Mesenchymal stem cell (in vitro differentiated cells and primary cell): ENCODE measurements at regions not wholly inside any gene's neighbourhood (a gene's known extent, or its start where the extent isn't known, plus 50 kb on each side); places are given as distances from the start of the nearest gene placed in this dataset.

Experiments used
- DNase-seq: peaks from one replicate; pipeline ENCODE4 v3.0.0-alpha.2; 2013
- H2AFZ ChIP-seq: one replicate; pipeline ENCODE4 v1.6.1; 2013; ENCODE audit warnings: low read depth, mild to moderate bottlenecking, control low read depth, inconsistent platforms, low read length, moderate library complexity
- H2AK5ac ChIP-seq: 2 replicates; pipeline ENCODE4 v1.6.1; 2013; ENCODE audit warnings: low read length, moderate library complexity, mild to moderate bottlenecking, inconsistent platforms; ENCODE audit not compliant: severe bottlenecking
- H2BK120ac ChIP-seq: one replicate; pipeline ENCODE4 v1.6.1; 2013; ENCODE audit warnings: low read depth, mild to moderate bottlenecking, inconsistent platforms, low read length, moderate library complexity
- H2BK12ac ChIP-seq, 2 experiments: one replicate each; pipeline ENCODE4 v1.6.1; 2013; ENCODE audit warnings: inconsistent platforms in 2 of 2, low read length in 2 of 2, mild to moderate bottlenecking in 2 of 2, moderate library complexity in 2 of 2, control low read depth in 1 of 2
- H2BK15ac ChIP-seq: one replicate; pipeline ENCODE4 v1.6.1; 2013; ENCODE audit warnings: mild to moderate bottlenecking, low read depth, inconsistent platforms; ENCODE audit not compliant: poor library complexity, severe bottlenecking
- H2BK5ac ChIP-seq: 2 replicates; pipeline ENCODE4 v1.6.1; 2013; ENCODE audit warnings: low read depth, mild to moderate bottlenecking, low read length, control low read depth, inconsistent platforms; ENCODE audit not compliant: poor library complexity, severe bottlenecking
- H3K14ac ChIP-seq, 2 experiments: one replicate each; pipeline ENCODE4 v1.6.1; 2013; ENCODE audit warnings: inconsistent platforms in 2 of 2, low read length in 2 of 2, control low read depth in 1 of 2, mild to moderate bottlenecking in 1 of 2, moderate library complexity in 1 of 2
- H3K18ac ChIP-seq, 2 experiments: one replicate each; pipeline ENCODE4 v1.6.1; 2013; ENCODE audit warnings: inconsistent platforms in 2 of 2, low read length in 2 of 2, control low read depth in 1 of 2, low read depth in 1 of 2, mild to moderate bottlenecking in 1 of 2
- H3K23ac ChIP-seq, 2 experiments: one replicate each; pipeline ENCODE4 v1.6.1; 2013; ENCODE audit warnings: inconsistent platforms in 2 of 2, low read length in 2 of 2, mild to moderate bottlenecking in 2 of 2, moderate library complexity in 2 of 2, control low read depth in 1 of 2
- H3K27ac ChIP-seq: 2 replicates; pipeline ENCODE4 v1.5.1; 2013; ENCODE audit warnings: mild to moderate bottlenecking, moderate library complexity, low read length, control low read depth, inconsistent platforms; ENCODE audit not compliant: poor library complexity, severe bottlenecking
- H3K27me3 ChIP-seq, 2 experiments: 2 replicates each; pipeline versions ENCODE4 v1.6.1 to v1.7.0; 2013; ENCODE audit warnings: low read length in 2 of 2, mild to moderate bottlenecking in 2 of 2, moderate library complexity in 2 of 2, control low read depth in 1 of 2, inconsistent platforms in 1 of 2; ENCODE audit not compliant: control insufficient read depth in 1 of 2, insufficient read depth in 1 of 2
- H3K36me3 ChIP-seq, 2 experiments: 2 replicates each; pipeline versions ENCODE4 v1.6.1 to v1.7.0; 2013; ENCODE audit warnings: low read length in 2 of 2, control low read depth in 1 of 2, inconsistent platforms in 1 of 2, low read depth in 1 of 2, mild to moderate bottlenecking in 1 of 2; ENCODE audit not compliant: insufficient read depth in 2 of 2, control insufficient read depth in 1 of 2
- H3K4ac ChIP-seq, 2 experiments: one replicate each; pipeline ENCODE4 v1.6.1; 2013; ENCODE audit warnings: inconsistent platforms in 2 of 2, low read length in 2 of 2, mild to moderate bottlenecking in 2 of 2, moderate library complexity in 2 of 2, control low read depth in 1 of 2, low read depth in 1 of 2
- H3K4me1 ChIP-seq: 2 replicates; pipeline ENCODE4 v1.6.1; 2013; ENCODE audit warnings: low read depth, low read length, control low read depth; ENCODE audit not compliant: control insufficient read depth, insufficient read depth
- H3K4me2 ChIP-seq: 2 replicates; pipeline ENCODE4 v1.6.1; 2013; ENCODE audit warnings: low read length, mild to moderate bottlenecking, inconsistent platforms; ENCODE audit not compliant: poor library complexity, severe bottlenecking
- H3K4me3 ChIP-seq, 2 experiments: 2 replicates each; pipeline versions ENCODE4 v1.5.1 to v1.7.0; 2013; ENCODE audit warnings: low read length in 2 of 2, mild to moderate bottlenecking in 2 of 2, control low read depth in 1 of 2, low read depth in 1 of 2; ENCODE audit not compliant: insufficient read depth in 1 of 2
- H3K79me1 ChIP-seq: replicated peaks from 2 replicates; pipeline ENCODE4 v1.6.1; 2013; ENCODE audit warnings: mild to moderate bottlenecking, control low read depth, low read length, inconsistent platforms; ENCODE audit not compliant: poor library complexity, severe bottlenecking
- H3K9ac ChIP-seq: 2 replicates; pipeline ENCODE4 v1.7.0; 2013; ENCODE audit warnings: mild to moderate bottlenecking, low read length, moderate library complexity
- H3K9me3 ChIP-seq: 2 replicates; pipeline ENCODE4 v1.7.0; 2013; ENCODE audit warnings: mild to moderate bottlenecking, low read length; ENCODE audit not compliant: control insufficient read depth
- H4K8ac ChIP-seq: one replicate; pipeline ENCODE4 v1.6.1; 2013; ENCODE audit warnings: inconsistent platforms, mild to moderate bottlenecking, low read length, moderate library complexity
- H4K91ac ChIP-seq: one replicate; pipeline ENCODE4 v1.6.1; 2013; ENCODE audit warnings: mild to moderate bottlenecking, low read length, inconsistent platforms
- WGBS: methylation state at CpG from one replicate; pipeline ENCODE4 v1.1.7; 2013; ENCODE audit warnings: mixed read lengths; 5-methylcytosine and 5-hydroxymethylcytosine counted together

DNA sequence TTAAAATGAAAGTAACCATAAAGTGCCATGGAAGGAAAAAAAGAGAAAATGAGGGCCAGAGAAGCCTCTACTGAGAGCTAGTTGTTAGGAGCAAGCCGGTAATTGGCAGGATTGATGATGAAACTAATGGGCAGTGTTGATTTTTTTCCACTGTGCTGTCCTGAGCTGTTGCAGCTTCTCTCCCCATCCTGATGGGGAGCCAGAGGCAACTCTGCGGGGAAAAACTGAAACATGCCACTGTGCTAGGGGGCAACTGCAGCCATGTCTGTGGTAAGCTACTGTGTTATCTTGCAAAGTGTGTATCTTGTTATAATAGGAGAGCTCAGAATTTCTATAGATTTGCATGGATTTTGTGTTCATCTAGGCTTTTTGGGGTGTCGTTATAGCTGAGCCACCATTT is 487.9 kb downstream of the STK39 start:
- Histone ChIP-seq H3K36me3 (no peaks in the 10 kb centered on the region), H3K79me1 (no peaks in the 10 kb centered on the region), H3K27ac (no peak overlapping the region), H2BK15ac (no peak overlapping the region), H3K14ac (no peak overlapping the region), H2BK5ac (no peak overlapping the region), H3K4me1 (peaks cover 2% of the 10 kb centered on the region), H3K18ac (no peak overlapping the region), H2BK12ac (no peak overlapping the region), H3K4me3 (no peak overlapping the region), H3K9me3 (no peaks in the 10 kb centered on the region), H4K8ac (no peak overlapping the region), H2AK5ac (no peak overlapping the region), H3K4me2 (no peak overlapping the region), H2AFZ (no peak overlapping the region), H3K27me3 (no peaks in the 10 kb centered on the region), H4K91ac (no peak overlapping the region), H3K23ac (no peak overlapping the region), H2BK120ac (no peak overlapping the region), H3K9ac (no peak overlapping the region), H3K4ac (no peak overlapping the region)
- 96% methylated on average over 3 of the region's 3 CpGs for whole genome bisulfite sequencing
- DNase-seq, result no peak

DNA sequence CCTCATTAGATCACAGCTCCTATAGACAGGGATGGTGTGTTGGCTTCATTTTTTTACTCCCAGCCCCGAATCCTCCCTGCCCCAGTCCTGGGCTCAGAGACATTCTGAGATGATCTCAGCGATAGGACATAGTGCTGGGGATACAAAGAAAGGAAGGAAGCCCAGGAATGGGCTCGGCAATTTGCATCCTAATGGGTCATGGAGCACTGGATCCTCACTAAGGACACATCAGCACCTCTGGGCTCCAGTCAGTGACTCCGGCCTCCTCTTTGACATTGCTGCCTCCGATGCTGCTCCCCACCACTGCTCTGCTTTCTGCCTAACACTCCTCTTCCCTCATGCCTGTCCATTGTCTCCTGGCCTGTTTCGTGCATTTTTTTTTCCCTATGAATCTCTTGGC is 489.1 kb downstream of the STK39 start:
- H2AFZ ChIP-seq, result no peak overlapping the region
- H2BK12ac ChIP-seq, result no peak overlapping the region
- H2BK15ac ChIP-seq, result no peak overlapping the region
- no peak overlapping the region for H3K9ac ChIP-seq
- H3K27me3 ChIP-seq, result no peaks in the 10 kb centered on the region
- H3K9me3 ChIP-seq, result no peaks in the 10 kb centered on the region
- no peak overlapping the region for H3K4ac ChIP-seq
- H3K14ac ChIP-seq, result no peak overlapping the region
- no peaks in the 10 kb centered on the region for H3K79me1 ChIP-seq
- 80% methylated on average over 6 of the region's 6 CpGs for WGBS
- H3K4me2 ChIP-seq, result no peak overlapping the region
- DNase-seq, result no peak
- H2AK5ac ChIP-seq, result no peak overlapping the region
- no peak overlapping the region for H3K27ac ChIP-seq
- H2BK5ac ChIP-seq, result no peak overlapping the region
- no peak overlapping the region for H4K91ac ChIP-seq
- H3K36me3 ChIP-seq, result no peaks in the 10 kb centered on the region
- no peak overlapping the region for H3K18ac ChIP-seq
- H3K4me1 ChIP-seq, result peaks cover 2% of the 10 kb centered on the region
- no peak overlapping the region for H3K4me3 ChIP-seq
- H3K23ac ChIP-seq, result no peak overlapping the region
- no peak overlapping the region for H2BK120ac ChIP-seq
- H4K8ac ChIP-seq, result no peak overlapping the region

- H2BK5ac ChIP-seq, result no peak overlapping the region
- 73% methylated on average over 9 of the region's 9 CpGs for WGBS
- no peaks in the 10 kb centered on the region for H3K27me3 ChIP-seq
- H4K91ac ChIP-seq, result no peak overlapping the region
- H3K18ac ChIP-seq, result no peak overlapping the region
- no peak overlapping the region for H2AFZ ChIP-seq
- peaks cover 2% of the 10 kb centered on the region for H3K4me1 ChIP-seq
- peak overlapping the region; percentile 72 for H3K27ac ChIP-seq
- no peak overlapping the region for H2BK120ac ChIP-seq
- H2BK12ac ChIP-seq, result no peak overlapping the region
- peak overlapping the region; percentile 18 for H3K4me2 ChIP-seq
- peak overlapping the region in 1 of 2 experiments; percentile 37 for H3K23ac ChIP-seq
- H3K14ac ChIP-seq, result no peak overlapping the region
- no peaks in the 10 kb centered on the region for H3K9me3 ChIP-seq
- no peak overlapping the region for H2AK5ac ChIP-seq
- H3K9ac ChIP-seq, result no peak overlapping the region
- H3K36me3 ChIP-seq, result no peaks in the 10 kb centered on the region
- H3K79me1 ChIP-seq, result no peaks in the 10 kb centered on the region
- peak; percentile 11 for DNase-seq
- H3K4me3 ChIP-seq, result no peak overlapping the region
- H4K8ac ChIP-seq, result no peak overlapping the region
- H3K4ac ChIP-seq, result no peak overlapping the region
- no peak overlapping the region for H2BK15ac ChIP-seq
Measured at GRCh38 chr2:167756446-167756845, 490.9 kb downstream of the STK39 start.

DNA sequence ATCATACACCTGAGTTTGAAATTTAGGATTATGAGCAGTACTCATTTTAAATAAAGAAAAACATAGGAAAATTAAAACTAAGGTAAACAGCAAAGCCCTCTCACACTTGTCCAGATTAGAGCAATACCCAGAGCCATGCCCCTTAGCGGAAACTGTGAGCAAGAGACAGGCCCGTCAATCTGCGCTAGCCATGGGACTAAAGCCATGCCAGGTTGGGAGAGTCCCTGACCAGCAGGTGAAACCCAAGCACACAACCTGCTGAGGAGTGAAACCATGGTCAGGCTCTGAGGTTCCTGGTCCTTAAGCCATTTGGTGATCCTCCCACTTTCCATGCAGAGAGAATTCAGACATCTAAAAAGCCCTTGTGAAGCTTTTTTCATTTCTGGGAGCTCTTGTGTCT is 494.3 kb downstream of the STK39 start:
- Histone ChIP-seq H2AFZ (no peak overlapping the region), H3K79me1 (no peaks in the 10 kb centered on the region), H3K4me1 (peaks cover 2% of the 10 kb centered on the region), H2BK12ac (no peak overlapping the region), H3K4me2 (no peak overlapping the region), H3K27me3 (no peaks in the 10 kb centered on the region), H2BK15ac (no peak overlapping the region), H3K14ac (no peak overlapping the region), H3K18ac (no peak overlapping the region), H3K4ac (no peak overlapping the region), H3K23ac (no peak overlapping the region), H3K9ac (no peak overlapping the region), H2BK120ac (no peak overlapping the region), H2AK5ac (no peak overlapping the region), H4K91ac (no peak overlapping the region), H3K4me3 (no peak overlapping the region), H3K9me3 (no peaks in the 10 kb centered on the region), H3K36me3 (no peaks in the 10 kb centered on the region), H4K8ac (no peak overlapping the region), H3K27ac (no peak overlapping the region), H2BK5ac (no peak overlapping the region)
- no peak for DNase-seq
- WGBS, result 96% methylated on average over 3 of the region's 3 CpGs
